SK-N-SH (cell line): ENCODE measurements at regions not wholly inside any gene's neighbourhood (a gene's known extent, or its start where the extent isn't known, plus 50 kb on each side); places are given as distances from the start of the nearest gene placed in this dataset.

Source experiments
- CTCF ChIA-PET: fragments of 300-600, 350-600 bp; formaldehyde crosslinking; extraction: SDS; loops from one replicate; lab custom pipeline; 2021; lab: Yijun Ruan, JAX
- POLR2A ChIA-PET: fragments of 350-600 bp; sonication (Branson Sonifier 250); formaldehyde crosslinking; extraction: SDS; loops from one replicate; lab custom pipeline; 2020; ENCODE audit warnings: antibody characterized with exemption, inconsistent platforms; lab: Yijun Ruan, JAX
- DNase-seq: peaks from one replicate; pipeline ENCODE4 v3.0.0; 2012
- H2AFZ ChIP-seq: fragments of 200-600 bp; sonication (generic); 2 replicates; pipeline ENCODE4 v1.8.1; 2016; ENCODE audit warnings: antibody characterized with exemption, mild to moderate bottlenecking, low read depth
- H3F3A ChIP-seq: fragments of 200-600 bp; sonication (generic); replicated peaks from 2 replicates; pipeline ENCODE3; 2016; ENCODE audit warnings: antibody characterized with exemption, mild to moderate bottlenecking; ENCODE audit not compliant: insufficient read depth
- H3K27ac ChIP-seq, 2 experiments: fragments of 200-500 bp in 1 of 2; fragments of 200-600 bp in 1 of 2; sonication (Bioruptor generic) in 1 of 2; sonication (generic), shearing (Covaris generic) in 1 of 2; 2 replicates each; pipeline versions ENCODE4 v1.5.1 to v1.6.1; 2014 to 2016; ENCODE audit warnings: low read depth in 2 of 2, inconsistent platforms in 1 of 2, low read length in 1 of 2, mild to moderate bottlenecking in 1 of 2, mixed read lengths in 1 of 2
- H3K27me3 ChIP-seq: fragments of 200-600 bp; sonication (generic), shearing (Covaris generic); 2 replicates; pipeline ENCODE4 v1.6.1; 2016; ENCODE audit warnings: mixed run types; ENCODE audit not compliant: insufficient read depth
- H3K36me3 ChIP-seq, 2 experiments: fragments of 200-500 bp in 1 of 2; fragments of 200-600 bp in 1 of 2; sonication (Bioruptor generic) in 1 of 2; sonication (generic) in 1 of 2; replicated peaks in 1 of 2; 2 replicates each; pipeline versions ENCODE3 to v1.5.1; 2014 to 2016; ENCODE audit warnings: low read length in 1 of 2, mild to moderate bottlenecking in 1 of 2; ENCODE audit not compliant: insufficient read depth in 2 of 2, control insufficient read depth in 1 of 2
- H3K4me1 ChIP-seq, 2 experiments: fragments of 200-500 bp in 1 of 2; fragments of 200-600 bp in 1 of 2; sonication (Bioruptor generic) in 1 of 2; sonication (generic), shearing (Covaris generic) in 1 of 2; 2 replicates each; pipeline versions ENCODE4 v1.5.1 to v1.6.1; 2014 to 2016; ENCODE audit warnings: low read depth in 1 of 2, low read length in 1 of 2, mixed run types in 1 of 2; ENCODE audit not compliant: insufficient read depth in 2 of 2, control insufficient read depth in 1 of 2
- H3K4me2 ChIP-seq: fragments of 200-600 bp; sonication (generic), shearing (Covaris generic); 2 replicates; pipeline ENCODE4 v1.6.1; 2017; ENCODE audit warnings: mixed run types
- H3K4me3 ChIP-seq, 2 experiments: fragments of 200-500 bp in 1 of 2; fragments of 200-600 bp in 1 of 2; sonication (Bioruptor generic) in 1 of 2; sonication (generic), shearing (Covaris generic) in 1 of 2; 2 replicates each; pipeline versions ENCODE4 v1.5.1 to v1.8.1; 2014 to 2016; ENCODE audit warnings: low read depth in 2 of 2, inconsistent platforms in 1 of 2, low read length in 1 of 2, mild to moderate bottlenecking in 1 of 2, mixed read lengths in 1 of 2, moderate library complexity in 1 of 2
- H3K79me2 ChIP-seq: fragments of 200-600 bp; sonication (generic); 2 replicates; pipeline ENCODE4 v1.8.1; 2017; ENCODE audit warnings: mild to moderate bottlenecking; ENCODE audit not compliant: insufficient read depth
- H3K9ac ChIP-seq: fragments of 200-600 bp; sonication (generic); 2 replicates; pipeline ENCODE4 v1.6.1; 2017; ENCODE audit warnings: mixed run types
- H3K9me2 ChIP-seq: fragments of 200-600 bp; sonication (generic); 2 replicates; pipeline ENCODE4 v1.6.1; 2017; ENCODE audit warnings: mixed run types
- H3K9me3 ChIP-seq: fragments of 200-600 bp; sonication (generic); 2 replicates; pipeline ENCODE4 v1.6.1; 2017; ENCODE audit warnings: mixed run types, mild to moderate bottlenecking, moderate library complexity
- H4K20me1 ChIP-seq: fragments of 200-600 bp; sonication (generic); 2 replicates; pipeline ENCODE4 v1.6.1; 2017; ENCODE audit warnings: mild to moderate bottlenecking, mixed run types; ENCODE audit not compliant: insufficient read depth
- EP300 ChIP-seq, 2 experiments: IDR thresholded peaks; 2 replicates each; pipeline versions ENCODE4 v1.4.0 to v1.6.1; 2012; ENCODE audit warnings: borderline replicate concordance in 1 of 2, low read depth in 1 of 2, low read length in 1 of 2
- FOSL2 ChIP-seq: IDR thresholded peaks from 2 replicates; pipeline ENCODE4 v1.4.0; 2012; ENCODE audit warnings: low read depth, mild to moderate bottlenecking, moderate library complexity, borderline replicate concordance
- JUND ChIP-seq: IDR thresholded peaks from 2 replicates; pipeline ENCODE4 v1.4.0; 2012
- MEF2A ChIP-seq: IDR thresholded peaks from 2 replicates; pipeline ENCODE4 v1.4.0; 2012; ENCODE audit warnings: low read depth, borderline replicate concordance
- NFIC ChIP-seq: IDR thresholded peaks from 2 replicates; pipeline ENCODE4 v1.4.0; 2012; ENCODE audit warnings: borderline replicate concordance
- NRF1 ChIP-seq: IDR thresholded peaks from 2 replicates; pipeline ENCODE4 v1.6.1; 2012; ENCODE audit warnings: low read depth, mild to moderate bottlenecking, low read length
- POLR2AphosphoS5 ChIP-seq: IDR thresholded peaks from 2 replicates; pipeline ENCODE4 v1.6.1; 2012; ENCODE audit warnings: low read depth, low read length
- RAD21 ChIP-seq: IDR thresholded peaks from 2 replicates; pipeline ENCODE4 v1.6.1; 2012; ENCODE audit warnings: mild to moderate bottlenecking, low read length
- RFX5 ChIP-seq: IDR thresholded peaks from 2 replicates; pipeline ENCODE4 v1.6.1; 2012; ENCODE audit warnings: mild to moderate bottlenecking, improper control_type of control experiment, low read length
- TCF12 ChIP-seq: IDR thresholded peaks from 2 replicates; pipeline ENCODE4 v1.4.0; 2012
- WGBS: methylation state at CpG from one replicate; pipeline ENCODE4 v1.1.6; 2017; ENCODE audit warnings: low lambda C conversion rate; 5-methylcytosine and 5-hydroxymethylcytosine counted together
- small RNA-seq, 7 experiments: library from RNA; depleted of rRNA; stranded (forward); fragments of <200 nt; gene quantifications; one replicate each; pipeline ENCODE3, GENCODE V24; 2012
- TF ChIP-seq, protein P1 (sequence below): IDR thresholded peaks from 2 replicates; pipeline ENCODE4 v1.4.0; 2012; ENCODE audit warnings: low read depth
- TF ChIP-seq, protein P2 (sequence below): IDR thresholded peaks from 2 replicates; pipeline ENCODE4 v1.4.0; 2012; ENCODE audit warnings: low read depth, borderline replicate concordance

DNA sequence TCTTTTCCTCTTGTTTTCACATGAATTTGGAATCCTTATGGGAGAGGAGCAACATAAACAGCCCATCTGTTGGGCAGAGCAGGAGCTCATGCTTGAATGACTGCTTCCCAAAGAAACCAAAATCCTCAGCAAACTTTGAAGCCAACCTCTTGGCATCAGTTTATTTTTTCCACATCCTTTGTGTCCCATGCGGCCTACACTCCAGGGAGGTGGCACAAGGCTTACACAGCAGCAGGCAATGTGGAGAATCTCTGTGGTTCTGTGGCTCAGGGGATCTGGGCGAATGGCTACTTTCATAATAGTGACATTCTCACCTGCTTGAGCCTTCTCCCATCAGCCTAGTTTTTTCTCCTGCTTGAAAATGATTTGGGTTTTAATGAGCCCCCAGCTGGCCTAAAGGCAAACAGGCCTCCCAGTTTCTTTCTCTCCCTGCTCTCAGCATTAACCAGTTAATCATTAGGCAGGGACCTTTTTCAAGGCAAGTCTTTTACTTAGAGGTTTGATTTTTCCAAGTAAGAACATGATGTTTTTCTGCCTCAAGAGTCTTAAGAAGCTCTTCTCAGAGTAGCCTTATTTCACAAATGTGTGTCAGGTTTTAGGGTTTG lies 370.3 kb downstream of the ARHGEF28 start:
- ChIA-PET POLR2A (no interaction called here), CTCF (interaction anchor here (0.7 to 1.2 kb wide), 2 partner anchors 11 to 94 kb away, joined by 3 read pairs; no protein-coding TSS in a partner anchor)

DNA sequence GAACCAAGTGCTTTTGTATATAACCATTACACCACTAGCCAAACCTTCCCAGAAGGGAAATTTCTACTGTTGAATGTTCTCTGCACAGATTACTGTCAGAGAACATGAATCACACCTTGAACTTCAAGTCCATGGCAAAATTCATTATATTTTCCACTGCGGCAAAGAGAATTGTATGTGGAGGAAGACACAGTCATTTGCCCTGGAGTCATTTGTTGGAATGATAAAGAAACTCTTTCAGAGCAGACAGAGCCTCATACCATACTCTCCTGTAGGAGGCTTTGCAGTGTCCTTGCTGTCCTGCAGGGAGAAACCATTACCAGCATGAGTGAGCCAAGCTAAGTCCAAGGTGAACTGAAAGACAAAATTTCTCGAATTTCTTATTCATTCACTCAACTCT lies 369.0 kb downstream of the ARHGEF28 start:
- Histone ChIP-seq H2AFZ (no peak overlapping the region), H3K9me2 (no peaks in the 10 kb centered on the region), H3K4me3 (no peak overlapping the region), H4K20me1 (no peaks in the 10 kb centered on the region), H3F3A (no peaks in the 10 kb centered on the region), H3K4me2 (no peak overlapping the region), H3K79me2 (no peaks in the 10 kb centered on the region), H3K4me1 (no peaks in the 10 kb centered on the region), H3K36me3 (no peaks in the 10 kb centered on the region), H3K27ac (no peak overlapping the region), H3K9ac (no peak overlapping the region), H3K27me3 (no peaks in the 10 kb centered on the region; the same call in 1 of the 2 replicates), H3K9me3 (no peaks in the 10 kb centered on the region)
- POLR2A ChIA-PET: no interaction called here
- CTCF ChIA-PET: no interaction called here
- TF ChIP-seq MEF2A (no peak), RAD21 (no peak), POLR2AphosphoS5 (no peak), EP300 (IDR thresholded peaks at IDR 0.05; ENCODE audit: borderline replicate concordance in 1 of 2, low read depth in 1 of 2, low read length in 1 of 2) (no peak), FOSL2 (no peak), JUND (no peak)
- TF ChIP-seq, protein P1, sequence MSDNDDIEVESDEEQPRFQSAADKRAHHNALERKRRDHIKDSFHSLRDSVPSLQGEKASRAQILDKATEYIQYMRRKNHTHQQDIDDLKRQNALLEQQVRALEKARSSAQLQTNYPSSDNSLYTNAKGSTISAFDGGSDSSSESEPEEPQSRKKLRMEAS: no peak
- DNase-seq: no peak
- WGBS: 40% methylated on average over 2 of the region's 2 CpGs

More for the DNA sequence above, 370.3 kb downstream of the ARHGEF28 start:
- H3K9me3 ChIP-seq: no peaks in the 10 kb centered on the region
- no peak for DNase-seq
- no peak overlapping the region for H3K4me2 ChIP-seq
- WGBS: 39% methylated on average over 2 of the region's 2 CpGs
- H4K20me1 ChIP-seq: no peaks in the 10 kb centered on the region
- no peak overlapping the region for H2AFZ ChIP-seq
- H3K9ac ChIP-seq: no peak overlapping the region
- TF ChIP-seq RFX5 (no peak), NFIC (no peak), NRF1 (no peak), TCF12 (no peak), POLR2AphosphoS5 (no peak)
- TF ChIP-seq, protein P2, sequence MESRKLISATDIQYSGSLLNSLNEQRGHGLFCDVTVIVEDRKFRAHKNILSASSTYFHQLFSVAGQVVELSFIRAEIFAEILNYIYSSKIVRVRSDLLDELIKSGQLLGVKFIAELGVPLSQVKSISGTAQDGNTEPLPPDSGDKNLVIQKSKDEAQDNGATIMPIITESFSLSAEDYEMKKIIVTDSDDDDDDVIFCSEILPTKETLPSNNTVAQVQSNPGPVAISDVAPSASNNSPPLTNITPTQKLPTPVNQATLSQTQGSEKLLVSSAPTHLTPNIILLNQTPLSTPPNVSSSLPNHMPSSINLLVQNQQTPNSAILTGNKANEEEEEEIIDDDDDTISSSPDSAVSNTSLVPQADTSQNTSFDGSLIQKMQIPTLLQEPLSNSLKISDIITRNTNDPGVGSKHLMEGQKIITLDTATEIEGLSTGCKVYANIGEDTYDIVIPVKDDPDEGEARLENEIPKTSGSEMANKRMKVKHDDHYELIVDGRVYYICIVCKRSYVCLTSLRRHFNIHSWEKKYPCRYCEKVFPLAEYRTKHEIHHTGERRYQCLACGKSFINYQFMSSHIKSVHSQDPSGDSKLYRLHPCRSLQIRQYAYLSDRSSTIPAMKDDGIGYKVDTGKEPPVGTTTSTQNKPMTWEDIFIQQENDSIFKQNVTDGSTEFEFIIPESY: no peak
- H3K9me2 ChIP-seq: no peaks in the 10 kb centered on the region
- no peaks in the 10 kb centered on the region; the same call in 1 of the 2 replicates for H3K27me3 ChIP-seq
- no peaks in the 10 kb centered on the region for H3K36me3 ChIP-seq
- no peaks in the 10 kb centered on the region for H3F3A ChIP-seq
- H3K79me2 ChIP-seq: no peaks in the 10 kb centered on the region
- no peak overlapping the region for H3K27ac ChIP-seq
- H3K4me3 ChIP-seq: no peak overlapping the region
- no peaks in the 10 kb centered on the region for H3K4me1 ChIP-seq

Small RNAs in the stretch of these regions (small RNA-seq; reads per million reads assigned to genes)
- gene RN7SL814P: 0 reads per million in 7 experiments
